GM18868 (cell line): ENCODE measurements at regions not wholly inside any gene's neighbourhood (a gene's known extent, or its start where the extent isn't known, plus 50 kb on each side); places are given as distances from the start of the nearest gene placed in this dataset.
"Not testable (repeated sequence)": the region's sequence is repeated elsewhere in the genome, so short reads cannot be mapped to it uniquely, and the experiment has no call there.

Experiments
- ATAC-seq: cut with Tn5 transposase; IDR thresholded peaks from one replicate; pipeline ENCODE4 v1.9.1; 2021; ENCODE audit warnings: mild to moderate bottlenecking, moderate library complexity; ENCODE audit not compliant: unreplicated experiment

DNA sequence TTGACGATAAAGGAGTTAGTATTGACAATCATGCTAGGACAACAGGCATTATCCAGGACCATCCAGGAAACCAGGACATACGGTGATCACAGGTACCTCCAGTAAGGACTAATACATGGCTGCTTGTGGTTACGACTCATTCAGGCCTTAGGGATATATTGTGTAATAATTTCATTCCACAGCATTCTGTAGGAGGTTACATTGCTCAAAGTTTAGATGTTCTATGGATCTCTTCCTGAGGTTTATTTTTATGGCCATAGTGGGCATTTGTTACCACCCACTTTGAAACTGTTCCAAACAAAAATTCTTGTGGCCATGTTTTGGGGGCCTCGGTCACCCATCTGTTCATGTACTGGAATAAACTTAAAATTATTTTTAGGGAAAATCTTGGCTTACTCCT is 431.6 kb downstream of the METTL4 start:
- ATAC-seq = no peak

DNA sequence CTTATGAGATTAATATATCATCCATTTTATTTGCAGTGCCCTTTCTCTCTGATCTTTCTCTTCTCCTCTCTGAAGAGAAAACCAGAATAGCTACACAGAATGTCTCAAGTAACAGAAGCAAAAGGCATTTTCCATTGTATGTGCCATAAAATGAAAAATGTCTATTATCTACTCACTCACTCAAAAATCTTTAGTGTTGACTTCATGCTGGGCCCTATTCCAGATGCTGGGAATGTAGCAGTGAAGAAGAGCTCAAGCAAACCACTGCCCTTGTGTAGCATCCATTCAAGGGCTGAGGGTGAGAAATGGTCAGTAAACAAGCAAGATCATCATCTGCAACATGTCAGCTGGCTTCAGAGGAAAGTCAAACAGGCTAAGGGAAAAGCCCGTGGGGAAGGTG is 427.7 kb downstream of the METTL4 start:
- no peak for ATAC-seq

DNA sequence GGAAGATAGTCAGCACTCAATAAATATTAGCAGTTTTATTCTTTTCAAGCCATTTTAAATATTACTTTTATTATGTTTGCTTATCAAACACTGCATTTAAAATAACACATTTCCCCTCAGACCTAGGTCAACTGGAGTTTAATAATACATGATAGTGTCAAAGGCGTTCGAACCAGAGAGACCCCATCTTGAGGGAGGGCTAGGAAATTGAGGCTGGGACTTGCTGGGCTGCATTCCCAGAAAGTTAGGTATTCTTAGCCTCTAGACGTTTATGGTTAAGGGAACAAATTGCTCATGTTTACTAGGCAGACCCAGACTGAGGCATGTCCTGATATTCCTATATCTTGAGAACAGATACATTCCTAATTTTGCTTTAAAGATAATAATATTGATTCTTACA is 426.5 kb downstream of the METTL4 start:
- ATAC-seq = no peak

DNA sequence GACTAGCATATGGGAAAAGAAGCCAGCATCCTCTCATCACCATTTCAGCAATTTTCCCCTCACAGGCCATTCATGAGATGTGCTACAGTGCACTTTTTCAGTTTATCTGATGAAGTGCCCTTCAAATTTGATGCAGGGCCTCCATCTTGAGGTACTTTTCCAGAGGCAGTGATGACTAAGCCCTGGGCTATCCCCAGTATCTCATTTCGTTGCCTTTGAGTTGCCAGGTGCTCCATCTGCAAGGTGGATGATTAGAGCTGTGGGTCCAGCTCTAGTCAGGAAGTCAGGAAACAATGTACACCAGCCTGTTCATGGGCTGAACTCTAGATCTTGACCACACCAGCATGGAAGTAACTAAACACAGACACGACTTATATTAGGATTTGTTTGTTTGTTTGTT is 425.2 kb downstream of the METTL4 start:
- no peak for ATAC-seq

DNA sequence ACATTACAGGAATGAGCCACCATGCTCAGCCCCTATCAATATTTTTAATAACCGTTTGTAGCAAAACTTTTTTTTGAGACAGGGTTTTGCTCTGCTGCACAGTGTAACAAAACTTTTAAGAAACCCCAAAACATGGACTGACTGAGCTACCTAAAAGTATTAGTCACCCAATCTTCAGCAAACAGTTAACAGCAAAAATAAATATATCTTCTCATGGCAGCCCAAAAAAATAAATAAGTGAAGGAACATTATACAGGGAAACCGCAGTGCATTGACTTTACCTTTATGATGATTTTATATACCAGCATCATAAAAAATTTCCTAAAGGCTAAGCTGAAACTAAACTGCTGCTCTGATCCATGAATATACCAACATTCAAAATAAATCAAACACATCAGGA is 424.6 kb downstream of the METTL4 start:
- no peak for ATAC-seq

DNA sequence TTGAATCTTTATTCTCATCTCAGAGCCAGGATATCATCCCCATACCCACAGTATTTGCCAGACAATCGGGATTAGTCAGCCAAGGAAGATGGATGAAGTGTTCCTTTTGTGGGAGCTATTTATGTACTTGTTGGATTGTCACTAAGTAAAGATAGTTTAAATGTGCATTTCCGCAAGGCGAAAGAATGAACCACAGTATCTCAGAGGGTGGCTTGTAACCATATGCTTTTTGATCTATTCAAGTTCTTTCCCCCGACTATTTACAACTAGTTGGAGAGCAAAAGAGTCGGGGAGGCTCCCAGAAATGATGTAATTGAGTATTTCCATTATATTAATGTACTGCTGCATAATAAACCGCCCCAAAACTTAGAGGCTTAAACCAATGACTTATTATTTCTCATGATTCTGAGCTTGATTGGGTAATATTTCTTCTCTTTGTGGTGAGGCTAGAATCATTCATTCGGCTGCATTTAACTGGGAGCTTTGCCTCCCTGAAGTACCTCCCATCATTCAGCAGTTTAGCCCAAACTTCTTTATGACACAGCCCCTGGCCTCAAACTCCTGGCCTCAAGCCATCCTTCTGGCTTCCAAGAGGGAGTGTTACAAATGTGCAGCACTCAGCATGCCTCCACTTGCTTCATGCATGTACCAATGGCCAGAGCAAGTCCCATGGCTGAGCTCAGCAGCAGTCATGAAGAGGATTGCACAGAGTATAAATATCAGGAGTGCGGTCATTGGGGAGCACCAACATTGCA is 423.7 kb downstream of the METTL4 start:
- no peak for ATAC-seq

DNA sequence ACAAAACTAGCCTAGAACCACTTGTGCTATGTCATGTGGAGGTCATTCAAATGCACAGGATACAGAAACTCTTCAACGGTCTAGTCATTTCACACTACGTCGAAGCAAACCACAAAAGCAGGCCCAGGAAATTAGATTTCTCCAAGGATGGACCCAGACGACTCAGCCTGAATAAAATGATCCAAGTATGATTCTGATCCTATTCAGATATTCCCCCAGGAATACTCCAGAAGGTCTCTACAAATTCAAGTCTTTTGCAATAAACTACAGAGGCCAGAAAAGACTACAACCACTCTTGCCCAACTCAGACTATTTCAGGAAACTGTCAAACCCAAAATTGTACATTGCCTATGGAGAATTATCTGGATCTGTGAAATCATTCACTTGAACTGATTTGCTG is 422.5 kb downstream of the METTL4 start:
- ATAC-seq = no peak

DNA sequence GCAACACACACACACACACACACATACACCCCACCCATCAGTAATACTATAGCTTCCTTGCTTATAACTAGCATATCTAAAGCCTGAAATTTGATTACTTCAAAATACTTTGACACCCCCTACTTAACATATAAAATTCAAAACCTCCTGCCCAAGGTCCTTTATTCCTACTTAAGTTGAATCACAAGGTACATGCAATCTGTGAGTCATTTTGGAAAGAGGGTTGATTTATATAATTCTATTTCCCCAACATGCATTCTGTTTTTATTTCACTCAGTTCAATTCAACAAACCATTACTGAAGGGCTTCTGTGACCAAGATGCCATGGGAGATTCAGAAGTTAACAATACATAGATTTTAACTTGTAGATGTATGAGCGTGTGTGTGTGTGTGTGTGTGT is 420.7 kb downstream of the METTL4 start:
- ATAC-seq = no peak

DNA sequence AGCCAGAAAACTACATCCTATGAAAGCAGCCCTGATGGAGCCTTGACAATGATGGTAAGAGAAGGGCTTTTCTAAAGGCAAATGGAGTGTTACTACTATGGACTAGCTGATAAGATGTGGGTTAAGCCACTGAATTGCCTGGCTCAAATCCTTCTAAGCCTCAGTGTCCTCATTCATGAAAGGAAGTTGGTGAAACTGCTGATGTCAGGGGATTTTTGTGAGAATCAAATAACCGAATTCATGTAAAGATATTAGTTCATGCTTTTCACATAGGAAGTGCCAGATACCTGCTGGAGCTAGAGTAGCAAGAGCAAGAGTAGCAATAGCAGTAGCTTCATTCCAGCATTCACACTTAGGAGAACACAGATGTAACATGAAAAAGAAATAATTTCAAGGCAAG is 417.0 kb downstream of the METTL4 start:
- no peak for ATAC-seq

DNA sequence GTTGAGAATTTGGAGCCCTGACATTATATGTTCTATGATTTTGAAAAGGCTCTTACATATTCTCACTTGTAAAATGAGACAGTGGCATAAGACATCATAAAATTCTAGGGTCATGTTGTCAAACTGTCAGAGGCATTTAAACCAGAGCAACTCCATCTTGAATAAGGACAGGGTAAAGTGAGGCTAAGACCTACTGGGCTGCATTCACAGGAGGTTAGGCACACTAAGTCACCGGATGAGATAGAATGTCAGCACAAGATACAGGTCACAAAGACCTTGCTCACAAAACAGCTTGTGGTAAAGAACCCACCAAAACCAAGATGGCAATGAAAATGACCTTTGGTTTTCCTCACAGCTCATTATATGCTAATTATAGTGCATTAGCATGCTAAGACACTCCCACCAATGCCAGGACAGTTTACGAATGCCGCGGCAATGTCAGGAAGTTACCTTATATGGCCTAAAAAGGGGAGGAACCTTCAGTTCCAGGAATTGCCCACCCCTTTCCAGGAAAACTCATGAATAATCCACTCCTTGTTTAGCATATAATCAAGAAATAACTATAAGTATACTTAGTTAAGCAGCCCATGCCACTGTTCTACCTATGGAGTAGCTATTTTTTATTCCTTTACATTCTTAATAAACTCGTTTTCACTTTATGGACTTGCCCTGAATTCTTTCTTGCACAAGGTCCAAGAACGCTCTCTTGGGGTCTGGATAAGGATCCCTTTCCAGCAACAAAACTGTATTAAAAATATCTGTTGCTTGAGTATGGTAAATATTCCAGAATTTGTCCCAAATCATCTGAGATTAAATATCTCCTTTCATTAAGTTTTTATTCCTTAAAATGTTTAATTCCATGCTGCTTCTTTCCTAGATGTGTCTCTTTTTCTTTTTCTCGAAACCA is 406.4 kb downstream of the METTL4 start:
- ATAC-seq = no peak

DNA sequence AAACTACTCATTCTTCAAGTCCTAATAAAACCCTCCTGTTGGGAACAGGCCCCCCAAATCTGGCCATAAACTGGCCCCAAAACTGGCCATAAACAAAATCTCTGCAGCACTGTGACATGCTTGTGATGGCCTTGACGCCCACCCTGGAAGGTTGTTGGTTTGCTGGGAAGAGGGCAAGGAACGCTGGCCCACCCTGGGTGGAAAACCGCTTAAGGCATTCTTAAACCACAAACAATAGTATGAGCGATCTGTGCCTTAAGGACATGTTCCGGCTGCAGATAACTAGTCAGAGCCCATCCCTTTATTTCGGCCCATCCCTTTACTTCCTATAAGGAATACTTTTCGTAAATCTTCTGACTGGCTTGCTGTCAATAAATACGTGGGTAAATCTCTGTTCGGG is 404.4 kb downstream of the METTL4 start:
- ATAC-seq = not testable (repeated sequence)

DNA sequence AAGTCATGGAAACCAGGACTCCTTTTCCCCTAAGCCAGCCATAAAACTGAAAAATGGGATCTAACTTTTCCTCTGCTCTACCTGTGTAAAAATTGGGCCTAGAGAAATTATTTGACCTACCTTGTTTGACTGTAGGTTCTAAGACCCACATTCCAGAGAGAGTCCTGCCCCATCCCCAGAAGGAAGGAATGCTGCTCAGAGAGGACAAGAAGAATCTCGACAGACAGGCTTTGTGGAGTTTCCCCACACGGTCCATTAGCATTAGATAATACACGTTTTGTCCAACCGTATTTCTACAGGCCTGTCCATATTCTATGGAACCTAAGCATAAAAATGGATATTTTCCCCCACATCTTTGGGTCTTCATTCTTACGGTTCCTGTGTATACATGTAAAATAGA is 403.3 kb downstream of the METTL4 start:
- ATAC-seq = no peak

DNA sequence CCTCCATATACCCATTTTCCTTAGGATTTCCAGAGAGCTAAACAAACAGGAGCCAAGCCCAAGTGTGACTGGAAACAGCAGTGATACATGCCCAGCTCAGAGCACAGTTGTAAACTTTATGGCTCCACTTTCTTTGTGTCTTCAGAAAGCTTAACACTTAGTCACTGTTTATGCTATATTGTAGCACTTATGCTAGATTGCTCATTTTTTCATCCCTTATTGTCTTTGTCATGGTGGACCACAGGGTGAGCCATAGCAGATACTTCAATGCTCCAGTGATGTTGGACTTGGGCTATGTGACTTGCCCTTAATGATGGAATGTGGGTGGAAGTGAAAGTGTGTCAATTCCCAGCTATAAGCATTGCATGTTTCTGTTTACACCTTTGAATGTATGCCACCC is 401.6 kb downstream of the METTL4 start:
- no peak for ATAC-seq

DNA sequence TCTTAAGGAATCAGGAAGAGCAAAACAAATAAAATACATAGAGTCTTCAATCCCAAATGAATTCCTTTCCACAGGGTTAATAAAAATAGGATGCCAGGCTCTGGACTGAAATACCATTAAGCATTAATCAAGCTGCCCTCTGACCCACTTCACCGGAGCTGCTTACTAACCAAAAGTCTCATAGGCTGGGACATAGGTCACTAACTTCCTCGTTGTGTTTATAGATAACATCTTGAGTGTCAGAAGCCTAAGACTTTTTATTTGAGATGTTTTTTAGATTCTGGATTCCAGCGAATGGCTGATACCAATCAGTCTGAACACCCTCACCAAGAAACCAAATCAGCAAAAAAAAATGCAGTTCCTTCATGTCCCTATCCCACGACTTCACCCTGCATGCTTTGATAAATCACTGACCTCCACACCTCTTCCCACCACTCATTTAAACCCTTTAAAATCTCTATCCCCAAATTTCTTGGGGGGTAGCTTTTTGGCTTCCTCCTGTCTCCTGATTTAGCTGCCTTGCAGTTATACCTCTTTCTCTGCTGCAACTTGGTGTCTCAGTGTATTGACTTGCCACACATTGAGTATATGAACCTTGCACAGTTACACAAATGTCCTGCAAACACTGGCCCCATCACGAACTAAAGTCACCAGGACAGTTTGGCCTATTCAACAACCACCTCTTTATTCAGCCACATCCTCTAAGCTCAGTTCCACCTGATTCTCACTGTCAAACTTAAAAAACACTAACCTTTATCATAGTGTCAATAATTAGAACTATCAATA is 399.3 kb downstream of the METTL4 start:
- no peak for ATAC-seq

DNA sequence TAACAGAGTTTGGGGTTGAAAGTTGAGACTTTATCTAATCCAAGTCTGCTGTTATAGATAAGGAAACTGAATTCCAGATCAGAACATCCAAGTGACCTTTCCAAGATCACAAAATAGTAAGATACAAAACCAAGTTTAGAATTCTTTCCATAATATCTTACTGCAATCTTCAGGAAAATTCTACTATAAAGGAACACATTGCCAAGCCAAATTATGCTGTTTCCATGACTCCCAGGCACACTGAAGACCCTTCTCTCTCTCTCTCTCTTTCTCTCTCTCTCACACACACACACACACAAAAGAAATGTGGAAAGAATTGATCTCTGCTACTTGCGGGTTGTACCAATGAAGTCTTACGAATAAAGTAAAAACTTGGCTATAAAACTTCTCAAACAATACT is 398.4 kb downstream of the METTL4 start:
- ATAC-seq = no peak

DNA sequence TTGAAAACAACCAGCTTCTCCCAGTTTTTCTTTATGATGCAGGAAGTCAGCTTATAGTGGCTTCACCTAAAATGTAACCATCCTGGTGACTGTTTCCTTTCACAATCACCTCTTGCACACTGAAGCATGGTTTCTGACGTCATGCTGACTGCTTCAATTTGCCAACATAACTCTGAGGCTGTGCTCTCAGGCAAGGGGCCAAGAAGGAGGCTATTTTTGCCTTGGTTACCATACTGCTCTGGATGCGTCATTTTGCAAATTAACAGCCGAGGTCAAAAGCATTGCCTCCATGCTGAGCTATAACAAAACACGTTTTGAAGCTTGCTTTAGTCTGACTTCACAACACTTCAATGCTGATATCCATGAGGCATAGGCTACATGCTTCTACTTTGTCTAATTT is 397.8 kb downstream of the METTL4 start:
- no peak for ATAC-seq

DNA sequence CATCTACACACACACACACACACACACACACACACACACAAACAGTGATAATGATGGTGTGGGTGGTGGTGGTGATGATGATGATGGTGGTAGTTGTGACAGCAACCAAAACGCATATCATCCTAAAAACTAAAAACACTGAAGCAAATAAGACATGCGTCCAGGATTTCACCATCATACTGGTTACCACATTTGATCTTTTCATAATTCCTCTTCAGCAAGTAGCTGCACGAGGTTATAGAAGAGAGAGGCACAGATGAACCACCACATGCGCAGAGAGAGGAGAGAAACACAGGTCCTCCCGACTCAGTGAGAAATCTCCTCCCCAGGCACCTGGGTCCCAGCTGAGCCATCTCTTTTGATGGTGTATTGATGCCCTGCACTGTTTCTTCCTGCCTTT is 393.3 kb downstream of the METTL4 start:
- ATAC-seq = no peak

DNA sequence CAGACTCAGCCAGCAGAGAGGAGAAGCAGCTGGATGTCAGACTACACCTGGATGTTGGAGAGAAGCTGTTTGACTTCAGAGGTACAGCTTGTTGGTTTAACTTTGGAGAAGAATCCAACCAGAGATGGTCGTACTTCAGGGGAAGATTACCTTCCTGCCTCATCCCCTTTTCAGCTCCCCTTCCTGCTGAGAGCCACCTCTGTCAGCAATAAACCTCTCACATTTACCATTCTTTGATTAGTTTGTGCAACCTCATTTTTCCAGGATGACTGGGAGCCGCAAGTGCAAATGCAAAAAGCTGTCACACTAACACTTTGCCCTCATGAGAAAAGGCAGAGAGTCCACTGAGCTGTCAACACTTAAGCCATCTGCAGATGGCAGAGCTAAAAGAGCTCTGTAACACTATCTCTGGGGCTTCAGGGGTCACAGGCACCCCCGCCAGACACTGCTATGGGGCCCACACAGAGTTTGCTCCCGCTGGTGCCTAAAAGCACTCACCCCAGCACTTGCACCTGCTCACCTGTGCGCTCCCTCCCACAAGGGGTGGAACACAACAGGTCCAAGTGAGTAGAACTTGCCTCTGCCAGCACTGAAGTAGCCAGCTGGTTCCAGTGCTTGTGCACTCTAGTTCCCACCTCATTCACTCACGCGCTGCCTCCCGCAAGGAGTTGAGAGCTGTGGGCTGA is 391.7 kb downstream of the METTL4 start:
- ATAC-seq = no peak

DNA sequence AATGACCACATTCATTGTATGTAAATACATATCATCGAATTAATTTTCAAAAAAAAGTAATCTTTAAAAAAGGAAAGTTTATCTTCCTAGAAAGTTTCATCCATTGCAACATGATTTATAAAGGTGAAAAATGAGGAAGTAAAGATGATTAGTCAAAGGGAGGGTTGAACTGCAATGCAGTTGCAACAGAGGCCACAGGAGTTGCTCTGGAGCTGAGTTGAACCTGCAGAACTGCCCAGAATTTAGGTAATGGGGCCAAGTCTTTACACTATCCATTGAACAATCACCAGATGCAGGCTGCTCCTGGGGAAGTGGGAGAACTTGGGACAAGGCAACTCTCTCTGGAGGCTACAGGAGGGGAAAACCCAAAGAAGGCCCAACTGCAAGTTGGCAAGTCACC is 390.7 kb downstream of the METTL4 start:
- no peak for ATAC-seq

DNA sequence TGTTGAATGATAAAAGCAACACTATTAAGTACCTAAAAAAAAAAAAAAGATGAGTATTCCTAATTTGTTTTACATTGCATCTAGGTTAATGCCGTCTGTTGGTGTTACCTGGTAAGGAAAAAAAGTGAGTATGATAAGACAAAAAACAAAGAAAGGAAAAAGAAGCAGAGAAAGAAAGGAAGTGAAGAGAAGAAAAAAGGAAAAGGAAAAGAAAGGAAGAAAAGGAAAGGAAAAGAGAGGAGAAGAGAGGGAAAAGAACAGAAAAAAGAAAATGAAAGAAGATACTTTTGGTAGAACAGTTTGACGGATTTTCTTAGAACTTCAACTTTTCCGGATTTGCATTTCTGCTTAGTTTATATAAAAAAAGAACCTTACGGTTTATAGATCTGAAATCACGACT is 387.9 kb downstream of the METTL4 start:
- no peak for ATAC-seq

DNA sequence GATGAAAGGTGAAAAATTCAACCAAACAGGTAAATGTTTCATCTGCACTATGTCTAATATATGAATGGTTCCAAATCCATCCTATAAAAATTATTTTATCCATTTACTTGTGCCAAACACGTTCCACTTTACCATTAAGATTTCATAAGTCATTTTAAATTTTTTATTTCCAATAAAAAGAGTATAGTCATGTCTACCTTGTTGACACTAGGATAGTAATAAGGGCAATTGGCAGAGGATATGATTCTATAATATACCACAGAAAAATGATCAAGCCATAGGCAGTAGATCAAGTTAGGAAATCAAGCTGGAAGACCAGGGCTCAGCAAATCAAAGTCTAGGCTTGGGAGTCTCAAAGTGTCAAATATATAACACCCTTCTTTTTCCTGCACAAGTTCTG is 384.3 kb downstream of the METTL4 start:
- ATAC-seq = no peak
